NCI-H82 treated with DMSO at 0.1 percent for 48 hours (cell line): ENCODE measurements at regions not wholly inside any gene's neighbourhood (a gene's known extent, or its start where the extent isn't known, plus 50 kb on each side); places are given as distances from the start of the nearest gene placed in this dataset.
"Not testable (repeated sequence)": the region's sequence is repeated elsewhere in the genome, so short reads cannot be mapped to it uniquely, and the experiment has no call there.

Experiments
- DNase-seq: peaks from one replicate; lab custom pipeline; 2025; ENCODE audit not compliant: unreplicated experiment; lab: John Stamatoyannopoulos, UW

DNA sequence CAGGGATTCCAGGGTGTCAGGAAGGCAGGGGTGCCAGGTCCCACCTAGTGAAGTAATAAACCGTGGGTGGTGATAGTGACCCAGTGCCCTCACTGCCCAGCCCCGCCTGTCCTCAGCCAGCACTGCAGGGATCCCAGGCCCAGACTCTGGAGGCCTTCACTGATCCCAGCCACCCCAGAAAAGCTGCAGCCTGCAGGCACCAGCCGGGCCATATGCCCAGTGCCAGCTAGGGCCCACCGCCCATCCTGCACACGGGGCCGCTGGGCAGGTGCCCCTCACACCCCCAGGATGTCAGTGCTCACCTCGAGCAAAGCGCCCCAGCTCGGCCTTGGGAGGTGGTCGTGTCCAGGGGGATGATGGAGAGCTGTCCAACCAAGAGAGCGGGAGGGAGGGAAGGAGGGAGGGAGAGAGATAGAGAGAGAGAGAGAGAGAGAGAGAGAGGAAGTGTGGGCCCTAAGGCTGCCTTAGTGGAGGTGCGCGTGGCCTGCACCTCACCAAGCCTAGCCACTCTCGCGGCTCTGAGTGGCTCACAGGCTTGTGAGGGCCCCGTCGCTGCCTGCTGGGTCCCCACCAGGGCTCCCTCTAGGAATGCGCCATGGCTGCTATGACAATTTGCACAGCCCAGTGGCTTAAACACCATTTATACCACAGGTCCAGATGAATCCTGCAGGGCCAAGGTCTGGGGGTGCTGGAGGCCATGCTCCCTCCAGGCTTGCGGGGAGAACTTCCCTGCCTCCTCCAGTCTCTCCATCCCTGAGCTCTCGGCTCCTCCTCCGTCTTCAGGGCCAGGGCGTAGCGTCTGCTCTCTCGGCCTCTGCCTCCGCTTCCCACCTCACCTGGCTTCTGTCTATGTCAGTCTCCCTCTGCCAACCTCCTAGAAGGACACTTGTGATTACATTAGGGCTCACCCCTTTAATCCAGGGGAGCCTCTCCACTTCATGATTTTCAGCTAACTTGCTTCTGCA lies 401.0 kb downstream of the TMEM121 start:
- no peak for DNase-seq

DNA sequence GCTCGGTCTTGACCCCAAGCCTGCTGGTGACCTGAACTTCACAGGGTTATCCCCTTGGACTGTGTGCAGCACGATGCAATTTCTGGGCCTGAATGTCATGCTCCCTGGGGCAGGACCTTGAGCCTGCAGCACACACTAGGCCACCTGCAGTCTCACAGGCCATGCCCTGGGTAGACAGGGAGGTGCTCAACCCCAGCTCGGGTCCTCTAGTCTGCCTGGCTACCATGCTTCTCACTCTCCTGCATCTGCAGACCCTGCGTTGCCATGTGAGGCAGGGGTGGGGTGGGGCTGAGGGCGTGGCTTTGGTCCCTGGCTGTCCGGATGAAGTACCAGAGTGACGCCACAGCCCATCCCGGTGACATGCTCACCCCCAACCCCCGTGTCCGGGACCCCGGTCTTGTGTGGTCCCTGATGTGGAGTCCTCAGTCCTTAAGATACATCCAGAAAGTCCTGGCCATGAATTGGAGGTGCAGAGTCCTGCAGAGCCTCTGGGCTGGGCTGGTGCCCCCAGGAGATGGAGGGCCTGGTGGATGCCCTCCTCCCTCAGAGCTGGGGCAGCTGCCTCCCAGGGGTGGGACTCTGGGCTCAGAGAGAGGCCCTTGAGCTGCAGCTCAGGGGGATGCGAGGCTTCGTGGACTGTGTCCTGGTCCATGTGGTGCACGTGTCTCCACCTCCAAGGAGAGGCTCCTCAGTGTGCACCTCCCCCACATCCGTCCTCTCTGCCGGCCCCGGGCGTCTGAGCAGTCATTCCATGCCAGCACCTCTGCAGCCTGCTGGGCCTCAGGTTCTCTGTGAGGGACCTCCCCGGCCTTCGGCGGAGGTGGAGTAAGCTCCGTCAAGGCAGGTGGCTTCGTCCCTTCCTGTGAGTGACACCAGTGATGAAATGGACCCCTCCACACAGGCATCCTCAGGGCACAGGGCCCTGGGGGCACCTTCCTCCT lies 402.1 kb downstream of the TMEM121 start:
- DNase-seq, result not testable (repeated sequence)

GRCh38 chr14:105929327-105930081 lies 403.1 kb downstream of the TMEM121 start:
- DNase-seq, result no peak

DNA sequence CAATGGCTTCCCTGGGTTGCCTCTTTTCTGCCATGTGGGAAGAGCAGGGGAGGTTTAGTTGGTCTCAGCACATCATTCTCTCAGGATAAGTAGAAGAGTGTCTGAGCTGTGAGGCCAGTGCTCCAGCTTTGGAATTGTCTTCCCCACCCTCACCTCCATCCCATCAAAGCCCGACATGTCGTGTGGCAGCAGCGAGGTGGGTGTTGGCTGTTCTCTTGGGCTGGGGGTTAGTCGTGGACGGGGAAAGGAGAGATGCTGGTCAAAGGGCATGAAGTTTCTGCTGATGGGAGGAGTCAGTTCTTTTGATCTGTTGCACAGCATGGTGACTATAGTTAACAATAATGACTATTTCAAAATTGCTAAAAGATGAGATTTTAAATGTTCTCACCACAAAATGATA lies 404.2 kb downstream of the TMEM121 start:
- DNase-seq, result no peak

DNA sequence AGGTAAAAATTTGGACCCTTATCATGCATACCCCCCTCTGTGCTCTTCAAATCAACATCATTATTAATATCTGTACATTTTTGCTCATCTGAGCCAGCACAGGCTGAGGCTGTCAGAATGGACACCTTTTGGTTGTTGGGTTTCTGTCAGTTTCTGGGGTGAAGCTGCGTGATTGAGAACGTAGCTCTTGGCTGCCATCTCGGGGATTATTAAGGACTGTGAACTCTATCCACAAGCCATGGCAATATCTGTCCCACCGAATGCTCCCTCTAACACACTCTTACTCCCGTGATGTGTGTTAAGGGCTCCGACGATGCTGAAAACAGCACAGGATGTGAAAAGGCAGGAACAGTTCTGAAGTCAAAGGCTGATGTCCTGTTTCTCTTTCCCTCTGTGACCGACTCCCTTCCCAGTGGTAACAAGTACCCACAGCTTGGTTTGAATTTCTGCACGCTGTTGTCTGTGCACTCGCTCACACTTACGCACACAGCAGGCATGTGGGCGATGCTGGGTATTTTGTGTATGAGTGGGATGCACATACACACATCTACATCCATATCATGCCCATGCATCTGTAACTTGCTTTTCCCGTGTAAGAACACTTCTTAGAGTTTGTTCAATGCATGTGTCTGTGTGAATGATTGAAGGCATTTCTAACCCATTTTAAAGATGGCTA lies 405.6 kb downstream of the TMEM121 start:
- no peak for DNase-seq

GRCh38 chr14:105933238-105933637 lies 406.9 kb downstream of the TMEM121 start:
- no peak for DNase-seq

DNA sequence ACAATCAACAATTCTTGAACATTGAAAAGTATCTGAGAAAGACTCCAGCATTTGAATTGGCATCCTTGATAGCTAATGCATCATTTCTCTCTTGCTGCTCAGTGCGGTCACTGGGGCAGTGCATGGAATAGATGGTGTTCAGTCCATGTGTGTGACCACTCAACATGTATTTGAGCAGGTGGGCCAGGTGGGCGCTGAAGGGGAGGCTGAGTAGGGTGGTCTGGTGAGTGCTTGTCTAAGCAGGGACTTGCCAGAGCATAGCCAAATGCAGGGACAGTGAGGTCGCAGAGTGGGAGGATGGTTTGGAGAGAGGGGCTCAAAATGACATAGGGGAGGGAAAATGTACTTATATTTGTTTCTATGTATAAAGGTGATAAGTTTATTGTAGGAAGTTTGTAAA lies 409.0 kb downstream of the TMEM121 start:
- DNase-seq, result no peak

- DNase-seq, result no peak
Measured at GRCh38 chr14:105937253-105938054, 411.1 kb downstream of the TMEM121 start.

DNA sequence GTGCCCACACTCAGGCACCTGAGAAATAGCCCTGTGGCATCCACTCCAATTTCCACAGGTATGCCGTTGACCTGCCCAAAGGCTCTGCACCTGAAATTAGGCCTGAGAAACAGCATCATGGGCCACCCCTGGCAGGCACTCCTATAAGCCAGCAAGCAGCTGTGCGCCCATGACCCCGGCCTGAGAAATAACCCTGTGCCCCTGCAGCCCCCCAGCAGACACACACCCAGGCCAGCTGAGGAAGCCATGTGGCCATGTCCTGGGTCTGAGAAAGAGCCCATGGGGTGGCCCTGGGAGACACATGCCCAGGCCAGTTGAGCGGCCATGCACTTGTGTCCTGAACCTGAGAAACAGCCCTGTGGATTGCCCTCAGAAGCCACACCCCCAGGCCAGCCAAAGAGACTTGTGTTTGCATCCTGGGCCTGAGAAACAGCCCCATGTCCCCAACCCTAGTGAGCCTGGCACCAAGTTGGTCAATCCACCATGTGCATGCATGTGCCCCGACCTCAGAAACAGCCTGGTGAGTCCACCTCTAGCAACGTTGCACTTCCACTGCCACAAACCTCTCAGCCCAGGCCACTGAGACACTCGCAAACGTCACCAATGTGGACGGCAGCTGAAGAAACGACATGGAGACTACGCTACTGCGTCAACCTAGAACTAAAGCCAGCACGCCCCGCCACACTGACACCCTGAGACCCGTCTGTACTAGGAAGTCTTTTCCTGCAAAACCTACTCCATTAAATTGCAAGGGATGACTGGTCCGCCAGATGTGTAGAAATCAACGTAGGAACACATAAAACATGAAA lies 411.9 kb downstream of the TMEM121 start:
- DNase-seq, result no peak

- no peak for DNase-seq
Measured at GRCh38 chr14:105938959-105939358, 412.6 kb downstream of the TMEM121 start.

DNA sequence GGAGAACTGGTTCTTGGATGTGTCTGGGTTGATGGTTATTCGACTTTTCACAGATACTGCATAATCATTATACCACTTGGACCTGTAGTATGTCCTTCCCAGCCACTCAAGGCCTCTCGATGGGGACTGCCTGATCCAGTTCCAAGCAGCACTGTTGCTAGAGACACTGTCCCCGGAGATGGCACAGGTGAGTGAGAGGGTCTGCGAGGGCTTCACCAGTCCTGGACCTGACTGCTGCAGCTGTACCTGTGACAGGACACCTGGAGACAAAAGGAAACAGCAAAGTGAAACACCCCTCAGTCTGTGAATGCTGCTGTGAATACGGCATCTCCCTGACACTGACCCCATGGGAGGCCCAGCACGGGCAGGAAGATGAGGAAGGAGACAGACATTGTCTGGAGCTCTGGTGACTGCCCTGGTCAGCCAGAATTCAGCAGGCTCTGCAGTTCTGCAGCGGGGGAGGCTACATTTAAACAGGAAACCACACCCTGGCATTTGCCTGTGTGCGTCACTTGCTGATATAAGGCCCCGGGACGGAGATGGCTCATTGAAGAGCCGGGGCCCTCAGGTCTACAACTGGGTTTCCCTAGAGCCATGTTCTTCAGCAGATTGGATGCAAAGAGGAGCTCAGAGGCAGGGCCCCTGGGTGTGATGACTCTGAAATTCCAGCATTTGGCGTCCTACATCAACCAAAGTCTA lies 413.6 kb downstream of the TMEM121 start:
- DNase-seq, result no peak

GRCh38 chr14:105940534-105941225 lies 414.3 kb downstream of the TMEM121 start:
- no peak for DNase-seq

DNA sequence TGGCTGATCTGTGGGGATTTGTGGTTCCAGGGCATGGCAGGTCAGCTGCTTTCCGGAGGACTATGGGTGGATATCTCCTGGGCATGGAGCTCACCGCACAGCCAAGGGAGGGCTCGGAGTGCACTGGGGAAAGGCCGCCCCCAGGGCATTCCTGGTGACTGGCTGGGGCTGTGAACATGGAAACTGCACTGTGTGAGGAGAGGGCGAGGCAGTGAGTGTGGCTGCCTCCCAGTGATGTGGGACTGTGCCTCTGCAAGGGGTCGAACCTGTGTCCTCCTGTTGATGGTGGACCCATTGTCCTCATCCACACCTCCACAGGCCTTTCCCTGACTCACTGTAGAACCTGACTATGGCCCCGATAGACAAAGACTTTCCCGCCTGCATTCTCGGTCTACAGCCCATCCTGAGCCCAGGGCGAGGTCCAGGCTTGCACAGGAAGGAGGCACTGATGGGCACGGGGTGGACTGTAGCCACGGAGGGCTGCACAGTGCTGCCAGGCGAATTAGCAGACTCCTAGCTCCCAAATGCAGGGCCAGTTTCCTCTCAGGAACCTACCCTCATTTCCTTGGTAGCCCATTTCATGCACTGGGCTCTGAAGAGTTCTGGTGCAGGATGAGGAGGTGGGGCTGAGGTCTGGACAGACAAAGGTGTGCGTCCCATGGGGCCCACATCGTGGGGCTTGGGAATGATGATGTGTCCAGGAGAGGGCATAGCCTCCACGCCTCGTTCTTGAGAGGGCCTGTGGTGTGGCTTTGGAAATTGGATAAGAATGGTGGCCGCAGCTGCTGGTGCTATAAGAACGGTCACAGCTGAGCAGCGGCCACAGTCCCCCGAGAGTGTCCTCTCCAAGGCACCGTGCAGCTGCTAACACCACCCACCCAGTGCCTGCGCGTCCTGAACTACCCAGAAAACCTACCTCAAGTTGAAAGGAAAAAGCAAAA lies 415.1 kb downstream of the TMEM121 start:
- DNase-seq, result no peak

DNA sequence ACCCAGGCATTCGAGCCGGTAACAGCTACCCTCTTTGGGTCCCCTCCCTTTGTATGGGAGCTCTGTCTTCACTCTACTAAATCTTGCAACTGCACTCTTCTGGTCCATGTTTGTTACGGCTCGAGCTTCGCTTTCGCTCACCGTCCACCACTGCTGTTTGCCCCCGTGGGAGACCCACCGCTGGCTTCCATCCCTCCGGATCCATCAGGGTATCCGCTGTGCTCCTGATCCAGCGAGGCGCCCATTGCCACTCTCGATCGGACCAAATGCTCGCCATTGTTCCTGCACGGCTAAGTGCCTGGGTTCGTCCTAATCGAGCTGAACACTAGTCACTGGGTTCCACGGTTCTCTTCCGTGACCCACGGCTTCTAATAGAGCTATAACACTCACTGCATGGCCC lies 416.3 kb downstream of the TMEM121 start:
- not testable (repeated sequence) for DNase-seq

DNA sequence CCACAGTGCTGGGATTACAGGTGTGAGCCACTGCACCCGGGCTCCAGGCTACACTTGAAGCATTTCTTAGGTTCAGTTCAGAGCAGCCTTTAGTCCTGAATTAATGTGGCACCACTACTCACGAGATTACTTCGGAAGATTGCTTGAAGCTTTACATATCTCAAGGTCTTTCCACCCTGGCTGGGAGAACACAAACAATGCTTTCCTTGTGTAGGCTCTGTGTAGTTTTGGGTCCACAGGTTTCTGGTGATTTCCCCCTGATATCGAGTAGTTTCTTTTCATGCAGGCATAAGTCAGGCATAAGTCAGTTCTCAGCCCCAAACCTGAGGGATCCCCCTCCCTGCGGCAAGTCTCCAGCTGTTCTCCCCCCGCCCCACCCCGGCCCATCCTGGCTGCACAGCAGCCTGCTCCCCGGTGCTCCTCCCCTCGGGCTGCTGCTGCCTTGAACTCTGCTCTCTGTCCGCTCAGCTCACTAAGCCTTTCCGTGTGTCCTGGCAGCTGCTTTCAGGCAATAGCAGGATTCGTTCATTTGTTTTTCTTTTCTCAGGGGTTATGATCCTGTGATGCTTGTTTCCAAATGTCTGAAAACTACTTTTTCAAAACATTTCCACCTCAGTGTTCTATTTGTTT lies 417.7 kb downstream of the TMEM121 start:
- no peak for DNase-seq
